Fibroblast of upper back skin (primary cell): ENCODE measurements at regions not wholly inside any gene's neighbourhood (a gene's known extent, or its start where the extent isn't known, plus 50 kb on each side); places are given as distances from the start of the nearest gene placed in this dataset.
"Not testable (repeated sequence)": the region's sequence is repeated elsewhere in the genome, so short reads cannot be mapped to it uniquely, and the experiment has no call there.

Experiments used
- DNase-seq: peaks from one replicate; pipeline ENCODE4 v3.0.0-alpha.2; 2013

DNA sequence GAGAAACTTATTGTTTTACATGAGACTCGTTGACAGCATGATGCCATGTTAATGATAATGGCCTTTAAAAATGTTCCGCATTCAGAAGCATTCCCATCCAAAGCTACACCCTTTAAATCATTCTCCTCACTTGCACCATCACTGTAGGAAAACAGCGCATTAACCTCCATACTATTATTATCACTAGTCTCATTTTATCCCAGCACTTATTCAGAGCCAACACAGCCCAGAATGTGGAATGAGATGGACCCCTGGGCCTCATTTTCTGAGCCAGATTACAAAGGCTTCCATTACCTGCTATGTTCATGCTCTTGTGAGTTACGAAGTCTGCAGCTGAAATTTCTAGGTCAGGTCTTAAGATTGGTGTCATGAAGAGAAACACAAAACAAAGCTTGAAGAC is 159.4 kb downstream of the HS3ST3A1 start:
- no peak for DNase-seq

- DNase-seq = no peak
Measured at GRCh38 chr17:13441873-13442272, 159.9 kb downstream of the HS3ST3A1 start.

DNA sequence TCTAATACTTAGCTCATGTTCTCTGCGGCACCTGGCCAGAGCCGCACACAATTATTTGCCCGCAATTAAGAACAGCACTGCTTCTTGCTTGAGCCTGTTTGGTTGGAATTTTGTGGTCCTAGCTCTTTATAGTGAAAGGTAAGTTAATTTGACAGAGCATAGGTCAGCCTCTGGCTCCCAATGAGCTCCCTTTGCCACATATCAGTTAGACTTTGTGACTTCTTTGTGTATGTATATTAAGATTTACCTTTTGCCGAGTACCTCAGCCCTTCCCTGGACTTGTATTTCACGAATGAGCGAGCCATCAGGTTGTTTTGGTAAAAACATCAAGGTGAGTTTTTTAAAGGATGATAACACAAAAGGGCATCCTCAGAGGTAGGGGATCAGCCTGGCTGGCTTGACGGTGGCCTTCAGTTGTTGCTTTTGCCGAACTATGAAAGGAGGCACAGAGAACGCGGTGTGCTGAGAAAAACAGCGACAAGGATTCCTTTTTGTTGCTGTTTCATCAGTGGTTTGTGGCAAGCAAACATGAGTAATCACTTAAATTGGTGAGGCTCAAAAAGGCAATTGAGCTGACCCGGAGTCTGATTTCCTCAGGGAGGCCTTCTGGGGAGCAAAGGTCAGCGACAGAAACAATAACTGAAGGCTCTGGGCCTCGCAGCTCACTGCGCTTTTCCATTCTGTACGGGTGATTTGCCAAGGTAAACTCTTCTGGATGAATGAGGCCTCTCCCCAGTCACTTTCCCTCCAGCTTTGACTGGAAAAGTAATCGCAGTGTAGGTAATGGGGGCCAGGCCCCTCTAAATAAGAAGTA is 163.6 kb downstream of the HS3ST3A1 start:
- DNase-seq = peak; percentile 31

DNA sequence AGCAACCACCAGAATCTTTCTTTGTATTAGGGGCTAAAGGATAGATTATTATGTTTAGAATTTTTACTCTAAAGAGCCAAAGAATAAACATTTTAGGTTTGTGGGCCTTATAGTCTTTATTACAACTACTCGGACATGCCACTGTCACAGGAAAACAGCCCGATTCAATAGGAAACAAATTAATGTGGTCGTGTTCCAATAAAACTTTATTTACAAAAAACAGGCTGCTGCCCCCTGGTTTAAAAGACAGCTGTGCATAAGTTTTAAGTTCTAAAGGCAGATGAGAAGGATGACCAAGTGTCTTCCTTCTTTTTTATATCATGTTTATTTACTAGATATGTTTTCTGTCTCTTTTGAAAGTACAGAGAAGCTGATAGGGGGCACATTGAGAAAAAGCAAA is 166.5 kb downstream of the HS3ST3A1 start:
- DNase-seq = no peak

- DNase-seq = peak; percentile 93
Measured at GRCh38 chr17:13429201-13429600, 172.5 kb downstream of the HS3ST3A1 start.

GRCh38 chr17:13428611-13429042 is 173.1 kb downstream of the HS3ST3A1 start:
- peak; percentile 83 for DNase-seq

GRCh38 chr17:13426991-13427390 is 174.7 kb downstream of the HS3ST3A1 start:
- no peak for DNase-seq

GRCh38 chr17:13425390-13425789 is 176.3 kb downstream of the HS3ST3A1 start:
- DNase-seq = no peak

GRCh38 chr17:13421581-13422130 is 180.1 kb downstream of the HS3ST3A1 start:
- DNase-seq = no peak

GRCh38 chr17:13420878-13421277 is 180.9 kb downstream of the HS3ST3A1 start:
- peak; percentile 83 for DNase-seq

GRCh38 chr17:13420418-13420826 is 181.3 kb downstream of the HS3ST3A1 start:
- DNase-seq = no peak

DNA sequence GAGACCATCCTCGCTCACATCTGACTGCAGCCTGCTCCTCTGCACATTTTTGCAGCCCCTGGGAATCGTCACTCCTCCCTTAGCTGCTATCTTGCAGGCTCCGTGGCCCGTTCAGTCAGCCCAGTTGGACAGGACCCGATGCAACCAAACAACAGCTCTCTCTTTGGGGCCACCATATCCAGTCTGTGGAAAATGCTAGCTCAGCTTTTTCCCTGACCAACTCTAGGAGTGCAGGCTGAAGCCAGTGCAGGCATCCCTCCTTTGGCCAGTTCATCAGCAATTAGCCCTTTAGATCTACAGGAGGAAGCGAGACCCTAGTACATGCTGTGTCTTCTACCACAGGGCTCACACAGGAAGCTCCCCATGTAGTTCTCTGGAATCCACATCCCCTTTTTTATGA is 182.1 kb downstream of the HS3ST3A1 start:
- DNase-seq = no peak

- no peak for DNase-seq
Measured at GRCh38 chr17:13418891-13419290, 182.8 kb downstream of the HS3ST3A1 start.

DNA sequence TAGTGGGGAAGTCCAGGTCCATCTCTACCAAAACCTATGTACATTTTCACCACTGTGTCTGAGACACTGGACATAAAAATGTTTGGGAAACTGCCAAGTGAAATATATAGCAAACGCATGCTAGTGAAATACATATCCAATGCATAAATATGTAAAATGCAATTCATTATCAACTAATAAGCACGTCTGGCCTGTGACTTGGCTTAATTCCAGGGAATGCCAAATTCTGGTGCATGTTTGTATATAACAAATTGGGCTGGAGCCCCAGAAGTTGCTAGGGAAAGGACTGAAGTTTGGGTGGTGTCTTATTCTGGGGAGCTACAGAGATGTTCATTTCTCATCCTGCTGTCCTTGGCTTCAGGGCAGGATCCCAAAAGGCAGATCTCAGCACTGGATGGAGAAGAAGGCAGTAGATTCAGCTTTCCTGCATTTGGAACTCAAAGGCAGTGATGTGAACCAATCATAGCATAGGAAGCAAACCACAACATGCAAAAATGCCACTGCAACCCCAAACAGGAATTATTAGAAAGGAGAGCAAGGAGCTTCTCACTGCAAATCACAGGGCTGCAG is 184.3 kb downstream of the HS3ST3A1 start:
- DNase-seq = no peak

DNA sequence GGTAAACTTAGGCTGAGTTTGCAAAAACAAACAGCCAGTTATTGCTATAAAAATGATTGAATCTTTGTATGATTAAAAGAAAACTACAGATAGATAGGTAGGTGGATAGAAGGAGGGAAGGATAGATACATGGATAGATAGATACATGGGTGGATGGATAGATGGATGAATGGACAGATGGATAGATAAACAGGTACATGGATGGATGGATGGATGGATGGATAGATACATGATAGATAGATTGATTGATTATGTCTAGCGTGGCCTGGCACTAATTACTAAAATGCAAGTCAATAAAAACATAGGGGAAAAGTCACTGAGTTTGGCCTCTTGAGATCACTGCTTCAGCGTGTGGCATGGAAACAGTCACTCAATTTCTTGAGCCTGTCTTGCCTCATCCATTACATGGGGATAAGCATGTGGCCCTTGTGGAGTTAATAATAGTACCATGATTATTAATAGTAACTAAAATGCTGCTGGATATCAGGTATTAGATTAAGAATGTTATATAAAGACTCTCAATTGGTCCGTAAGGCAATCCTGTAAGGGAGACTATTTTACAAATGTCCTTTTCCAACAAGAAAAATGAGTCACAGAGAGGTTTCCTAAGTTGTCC is 184.9 kb downstream of the HS3ST3A1 start:
- DNase-seq = no peak

DNA sequence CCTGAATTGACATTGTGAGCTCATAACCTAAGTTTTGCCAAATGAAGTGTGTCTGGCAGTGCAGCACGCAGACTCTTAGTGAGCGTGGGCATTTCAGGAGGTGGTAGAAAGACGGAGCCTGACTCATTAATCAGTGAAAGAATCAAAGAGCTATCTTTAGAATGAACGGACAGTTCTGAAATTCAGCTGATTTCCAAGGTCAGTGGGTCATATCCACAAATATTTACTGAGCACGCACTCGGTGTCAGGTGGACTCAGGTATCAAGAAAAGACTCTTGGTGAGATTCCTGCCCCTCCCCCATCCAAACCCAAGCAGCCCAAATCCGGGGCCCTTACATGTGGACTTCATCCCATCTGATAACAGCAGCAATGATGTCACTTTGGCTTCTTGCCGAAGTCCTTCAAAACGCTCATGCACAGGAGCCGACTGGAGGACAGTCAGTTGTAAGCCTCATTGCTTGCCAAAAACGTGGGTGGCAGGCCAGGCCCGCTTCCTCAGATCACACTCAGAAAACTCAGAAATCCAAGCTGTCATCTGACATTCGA is 185.8 kb downstream of the HS3ST3A1 start:
- DNase-seq = peak; percentile 57

GRCh38 chr17:13415200-13415599 is 186.5 kb downstream of the HS3ST3A1 start:
- not testable (repeated sequence) for DNase-seq

DNA sequence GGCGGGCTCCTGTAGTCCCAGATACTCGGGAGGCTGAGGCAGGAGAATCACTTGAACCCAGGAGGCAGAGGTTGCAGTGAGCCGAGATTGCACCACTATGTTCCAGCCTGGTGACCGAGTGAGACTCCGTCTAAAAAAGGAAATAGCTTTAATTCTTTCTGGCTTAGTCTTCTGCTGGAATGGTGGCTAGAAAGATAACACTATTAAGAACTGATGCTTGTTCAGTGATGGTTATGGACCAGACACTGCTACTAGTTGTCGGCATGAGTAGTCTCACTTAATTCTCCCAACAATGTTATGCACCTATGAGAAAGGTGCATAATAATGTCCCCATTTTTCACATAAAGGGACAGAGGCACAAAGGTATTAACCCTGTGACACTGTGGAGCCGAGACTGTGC is 188.7 kb downstream of the HS3ST3A1 start:
- DNase-seq = no peak

DNA sequence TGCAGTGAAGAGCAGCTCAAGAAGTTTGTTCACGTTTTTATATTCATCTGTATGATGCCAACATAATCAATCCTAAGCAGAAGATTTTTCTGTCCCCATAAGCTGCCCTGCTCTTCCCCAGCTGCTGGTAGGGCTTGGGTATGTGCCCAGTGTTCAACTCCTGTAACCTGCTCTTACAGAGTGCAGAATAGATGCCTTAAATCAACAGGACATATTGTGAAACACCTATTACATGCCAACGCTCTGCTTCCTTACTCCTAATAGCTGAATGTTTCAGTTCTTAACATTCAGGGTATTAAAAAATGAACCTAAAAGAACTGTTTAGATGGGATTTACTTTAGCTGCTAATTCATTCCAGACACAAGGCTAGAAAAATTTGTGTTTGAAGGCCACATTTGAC is 190.9 kb downstream of the HS3ST3A1 start:
- no peak for DNase-seq

GRCh38 chr17:13410214-13410613 is 191.5 kb downstream of the HS3ST3A1 start:
- no peak for DNase-seq

DNA sequence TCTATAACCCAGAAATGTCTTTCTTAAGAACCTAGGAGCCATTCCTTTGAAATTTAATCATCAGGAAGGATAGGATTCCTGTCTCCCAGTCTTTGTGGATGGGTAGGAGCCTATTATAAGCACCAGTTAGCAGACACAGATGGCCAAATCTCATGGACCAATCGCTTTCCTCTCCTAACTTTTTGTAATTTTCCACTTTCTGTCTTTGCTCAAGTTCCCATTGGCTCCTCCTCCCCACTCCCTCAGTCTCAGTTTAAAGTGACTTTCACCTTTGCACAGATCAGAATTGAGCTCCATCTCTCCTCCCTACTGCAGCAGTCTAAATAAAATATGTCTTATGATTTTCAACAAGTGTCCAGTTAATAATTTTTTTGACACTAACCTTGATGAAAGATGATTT is 192.3 kb downstream of the HS3ST3A1 start:
- no peak for DNase-seq

DNA sequence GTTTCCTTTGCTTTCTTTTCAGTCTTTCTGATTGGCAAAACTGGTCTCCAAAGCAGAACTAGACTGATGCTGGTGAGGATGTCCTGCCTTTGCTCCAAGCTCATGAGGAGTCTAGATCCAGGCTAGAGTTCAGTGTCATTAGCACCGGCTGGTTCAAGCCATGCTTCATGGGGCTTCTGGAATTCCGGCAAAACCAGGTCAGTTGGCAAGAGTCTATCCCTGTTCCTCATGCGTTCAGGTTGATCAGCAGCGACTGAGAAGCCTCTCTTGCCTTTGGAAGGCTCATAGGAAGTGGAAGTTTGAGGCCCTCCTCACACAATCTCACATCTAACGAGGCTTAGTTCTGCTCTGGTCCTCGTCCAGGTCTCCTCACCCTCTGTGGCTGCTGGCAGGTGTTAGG is 194.3 kb downstream of the HS3ST3A1 start:
- DNase-seq = no peak

- no peak for DNase-seq
Measured at GRCh38 chr17:13405807-13406206, 195.9 kb downstream of the HS3ST3A1 start.

DNA sequence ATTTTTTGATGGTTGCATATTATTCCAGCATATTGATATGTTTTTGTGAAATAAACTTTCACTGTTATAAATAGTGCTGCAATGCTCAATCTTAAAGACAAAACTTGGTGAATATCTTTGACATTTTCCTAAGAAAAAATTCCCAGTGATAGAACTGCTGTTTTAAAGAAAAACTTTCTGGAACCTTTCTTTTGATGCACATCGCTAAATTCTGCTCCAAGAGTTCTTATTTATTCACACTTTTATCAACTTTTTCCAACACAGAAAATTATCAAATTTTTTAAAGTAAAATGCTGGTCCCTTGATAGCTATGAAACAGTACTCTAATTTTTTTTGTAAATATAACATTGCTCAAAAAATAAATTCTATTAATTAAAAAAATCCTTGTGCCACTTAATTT is 196.6 kb downstream of the HS3ST3A1 start:
- no peak for DNase-seq
